Activated CD4-positive, CD25-positive, alpha-beta regulatory T cell (primary cell): ENCODE measurements at regions not wholly inside any gene's neighbourhood (a gene's known extent, or its start where the extent isn't known, plus 50 kb on each side); places are given as distances from the start of the nearest gene placed in this dataset.

ENCODE experiments used
- DNase-seq, 4 experiments: peaks; one replicate each; lab custom pipeline; 2025; lab: John Stamatoyannopoulos, UW

GRCh38 chr15:95444860-95445259 lies 885.6 kb upstream of the NR2F2 start:
- no peak for DNase-seq

GRCh38 chr15:95446854-95447253 lies 883.6 kb upstream of the NR2F2 start:
- DNase-seq, result no peak

GRCh38 chr15:95447486-95447885 lies 883.0 kb upstream of the NR2F2 start:
- DNase-seq, result no peak

- no peak for DNase-seq
Measured at GRCh38 chr15:95448531-95449229, 881.8 kb upstream of the NR2F2 start.

GRCh38 chr15:95449230-95449628 lies 881.3 kb upstream of the NR2F2 start:
- no peak for DNase-seq

GRCh38 chr15:95450413-95450812 lies 880.1 kb upstream of the NR2F2 start:
- DNase-seq, result no peak

GRCh38 chr15:95451938-95452337 lies 878.6 kb upstream of the NR2F2 start:
- DNase-seq, result no peak

- DNase-seq, result no peak
Measured at GRCh38 chr15:95454403-95455262, 875.9 kb upstream of the NR2F2 start.

GRCh38 chr15:95457520-95457919 lies 873.0 kb upstream of the NR2F2 start:
- no peak for DNase-seq

- DNase-seq, result no peak
Measured at GRCh38 chr15:95458721-95459120, 871.8 kb upstream of the NR2F2 start.

- no peak for DNase-seq
Measured at GRCh38 chr15:95459273-95459672, 871.2 kb upstream of the NR2F2 start.

GRCh38 chr15:95464509-95464908 lies 866.0 kb upstream of the NR2F2 start:
- no peak for DNase-seq

GRCh38 chr15:95468820-95469219 lies 861.7 kb upstream of the NR2F2 start:
- no peak for DNase-seq

GRCh38 chr15:95469496-95470000 lies 861.0 kb upstream of the NR2F2 start:
- DNase-seq, result no peak

GRCh38 chr15:95470529-95470928 lies 860.0 kb upstream of the NR2F2 start:
- DNase-seq, result no peak

GRCh38 chr15:95470997-95471689 lies 859.4 kb upstream of the NR2F2 start:
- no peak for DNase-seq

- DNase-seq, result no peak
Measured at GRCh38 chr15:95471690-95472086, 858.8 kb upstream of the NR2F2 start.

- no peak for DNase-seq
Measured at GRCh38 chr15:95475067-95475466, 855.4 kb upstream of the NR2F2 start.

GRCh38 chr15:95479308-95479707 lies 851.2 kb upstream of the NR2F2 start:
- DNase-seq, result no peak

- no peak for DNase-seq
Measured at GRCh38 chr15:95485367-95485766, 845.1 kb upstream of the NR2F2 start.

- DNase-seq, result no peak
Measured at GRCh38 chr15:95486224-95486623, 844.3 kb upstream of the NR2F2 start.

- no peak for DNase-seq
Measured at GRCh38 chr15:95489103-95489502, 841.4 kb upstream of the NR2F2 start.
